VCaP (cell line): ENCODE measurements at regions not wholly inside any gene's neighbourhood (a gene's known extent, or its start where the extent isn't known, plus 50 kb on each side); places are given as distances from the start of the nearest gene placed in this dataset.
"Not testable (repeated sequence)": the region's sequence is repeated elsewhere in the genome, so short reads cannot be mapped to it uniquely, and the experiment has no call there.

Source experiments
- H3K27ac ChIP-seq: fragments of 450-650 bp; 2 replicates; pipeline ENCODE4 v1.5.1; 2017
- TF ChIP-seq, protein P1 (sequence below): fragments of 450-650 bp; conservative IDR thresholded peaks from 2 replicates; pipeline ENCODE4 v1.5.1; 2017; ENCODE audit warnings: mild to moderate bottlenecking, moderate library complexity

DNA sequence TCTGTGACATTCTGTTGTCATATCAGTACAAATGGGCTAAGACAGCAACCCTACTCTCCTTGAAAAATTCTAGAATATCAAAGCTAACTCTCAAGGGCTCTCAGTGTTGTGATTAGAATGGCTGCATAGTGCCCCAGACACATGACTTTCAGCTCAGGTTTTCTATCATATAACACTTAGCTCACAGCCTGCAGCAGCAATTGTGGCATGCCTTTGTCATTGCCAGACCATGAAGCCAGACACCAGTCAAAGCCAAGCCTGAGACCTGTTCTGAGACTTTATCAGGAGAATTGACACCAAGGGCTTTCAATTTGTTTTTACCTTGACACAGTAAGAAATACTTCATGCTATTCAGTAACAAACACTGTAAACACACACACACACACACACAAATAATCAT, 159.0 kb upstream of the SNX2 start:
- H3K27ac ChIP-seq = no peak overlapping the region
- TF ChIP-seq, protein P1, sequence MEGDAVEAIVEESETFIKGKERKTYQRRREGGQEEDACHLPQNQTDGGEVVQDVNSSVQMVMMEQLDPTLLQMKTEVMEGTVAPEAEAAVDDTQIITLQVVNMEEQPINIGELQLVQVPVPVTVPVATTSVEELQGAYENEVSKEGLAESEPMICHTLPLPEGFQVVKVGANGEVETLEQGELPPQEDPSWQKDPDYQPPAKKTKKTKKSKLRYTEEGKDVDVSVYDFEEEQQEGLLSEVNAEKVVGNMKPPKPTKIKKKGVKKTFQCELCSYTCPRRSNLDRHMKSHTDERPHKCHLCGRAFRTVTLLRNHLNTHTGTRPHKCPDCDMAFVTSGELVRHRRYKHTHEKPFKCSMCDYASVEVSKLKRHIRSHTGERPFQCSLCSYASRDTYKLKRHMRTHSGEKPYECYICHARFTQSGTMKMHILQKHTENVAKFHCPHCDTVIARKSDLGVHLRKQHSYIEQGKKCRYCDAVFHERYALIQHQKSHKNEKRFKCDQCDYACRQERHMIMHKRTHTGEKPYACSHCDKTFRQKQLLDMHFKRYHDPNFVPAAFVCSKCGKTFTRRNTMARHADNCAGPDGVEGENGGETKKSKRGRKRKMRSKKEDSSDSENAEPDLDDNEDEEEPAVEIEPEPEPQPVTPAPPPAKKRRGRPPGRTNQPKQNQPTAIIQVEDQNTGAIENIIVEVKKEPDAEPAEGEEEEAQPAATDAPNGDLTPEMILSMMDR = no peak

DNA sequence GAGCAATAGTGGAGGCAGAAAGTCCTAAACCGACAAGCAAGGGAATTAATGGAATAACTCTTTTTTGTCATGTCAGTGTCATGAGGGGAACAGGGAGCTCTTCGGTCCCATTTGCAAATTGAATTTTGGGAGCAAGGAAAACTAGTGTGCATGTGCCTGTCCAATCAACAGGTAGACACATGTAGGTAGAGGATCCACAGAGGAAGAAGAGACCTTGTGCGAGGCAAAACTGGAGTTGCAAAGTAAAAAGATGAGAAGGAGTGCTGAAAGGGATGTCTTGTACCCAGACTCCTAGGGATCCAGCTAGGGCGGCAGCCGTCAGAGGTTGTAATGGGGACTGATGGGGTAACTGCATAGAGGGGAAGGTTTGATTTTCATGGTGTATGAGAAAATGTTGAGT, 156.8 kb upstream of the SNX2 start:
- not testable (repeated sequence) for H3K27ac ChIP-seq

DNA sequence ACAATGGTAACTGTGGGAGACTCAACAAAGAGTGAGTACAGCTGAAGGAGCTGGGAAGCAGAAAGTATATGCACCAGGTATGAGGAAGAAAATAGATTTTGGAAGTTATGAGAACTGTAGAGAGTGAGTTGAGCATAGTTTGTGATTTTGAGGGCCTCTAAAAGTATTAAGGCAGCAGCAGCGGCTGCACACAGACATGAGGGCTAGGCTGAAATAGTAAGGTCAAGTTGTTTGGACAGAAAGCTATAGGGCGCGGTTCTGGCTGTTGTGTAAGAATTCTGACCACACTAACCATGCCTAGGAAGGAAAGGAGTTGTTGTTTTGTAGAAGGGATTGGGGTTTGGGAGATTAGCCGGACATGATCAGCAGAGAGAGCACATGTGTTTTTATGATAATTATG, 154.1 kb upstream of the SNX2 start:
- not testable (repeated sequence) for H3K27ac ChIP-seq

DNA sequence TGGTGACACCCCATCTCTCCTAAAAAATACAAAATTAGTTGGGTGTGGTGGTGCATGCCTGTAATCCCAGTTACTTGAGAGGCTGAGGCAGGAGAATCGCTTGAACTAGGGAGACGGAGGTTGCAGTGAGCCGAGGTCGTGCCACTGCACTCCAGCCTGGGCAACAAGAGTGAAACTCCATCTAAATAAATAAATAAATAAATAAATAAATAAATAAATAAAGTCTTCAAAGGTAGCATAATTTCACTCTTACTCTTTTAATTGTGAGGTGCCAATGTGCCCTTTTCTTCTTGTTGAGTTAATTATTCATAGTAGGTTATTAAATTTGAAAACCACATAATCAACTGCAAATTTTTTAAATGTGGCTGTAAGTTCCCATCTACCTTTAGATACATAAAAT, 146.2 kb upstream of the SNX2 start:
- not testable (repeated sequence) for H3K27ac ChIP-seq

DNA sequence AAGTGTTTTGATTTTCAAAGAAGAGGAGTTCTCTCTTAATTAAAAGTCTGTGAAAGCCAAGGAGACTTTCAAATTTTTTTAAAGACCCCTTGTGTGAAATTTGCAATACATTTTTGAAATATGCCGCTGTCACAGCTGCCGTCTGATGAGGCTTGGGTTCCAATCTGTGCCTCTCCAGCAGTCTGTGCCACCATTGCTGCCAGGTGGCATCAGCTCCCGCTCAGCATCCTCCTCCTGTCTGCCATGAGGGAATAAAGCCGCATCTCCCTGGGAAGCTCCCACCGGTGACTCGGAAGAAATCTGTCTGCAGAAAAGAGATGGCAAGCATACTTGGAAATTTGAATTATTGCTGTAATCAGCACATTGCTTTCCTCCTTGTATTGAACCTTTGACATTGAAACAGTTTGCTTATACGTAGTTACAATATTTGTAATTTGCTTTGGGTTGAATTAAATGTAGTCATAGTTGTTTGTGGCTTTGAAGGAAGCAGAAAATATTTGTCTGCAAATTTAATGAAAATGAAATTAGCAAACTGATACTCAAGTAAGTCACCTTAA, 145.7 kb upstream of the SNX2 start:
- TF ChIP-seq, protein P1 = no peak
- no peak overlapping the region for H3K27ac ChIP-seq

DNA sequence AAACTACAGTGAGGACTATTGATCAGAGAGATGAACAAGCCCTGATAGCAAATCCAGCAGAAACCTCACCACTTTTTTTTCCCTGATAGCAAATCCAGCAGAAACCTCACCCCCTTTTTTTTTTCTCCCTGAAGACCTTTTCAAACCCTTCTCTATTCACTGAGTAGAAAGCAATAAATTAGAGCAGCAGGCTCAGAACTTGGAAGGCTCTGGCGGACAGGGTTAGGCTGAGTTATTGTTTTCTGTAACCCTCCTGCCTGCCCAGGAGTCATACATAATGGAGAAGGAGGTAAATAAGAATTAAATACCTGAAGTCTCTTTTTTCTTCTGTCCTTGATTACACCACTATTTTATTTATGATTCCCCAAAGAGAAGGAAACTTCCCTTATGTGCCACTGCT, 136.3 kb upstream of the SNX2 start:
- H3K27ac ChIP-seq = no peak overlapping the region
- TF ChIP-seq, protein P1 = no peak

DNA sequence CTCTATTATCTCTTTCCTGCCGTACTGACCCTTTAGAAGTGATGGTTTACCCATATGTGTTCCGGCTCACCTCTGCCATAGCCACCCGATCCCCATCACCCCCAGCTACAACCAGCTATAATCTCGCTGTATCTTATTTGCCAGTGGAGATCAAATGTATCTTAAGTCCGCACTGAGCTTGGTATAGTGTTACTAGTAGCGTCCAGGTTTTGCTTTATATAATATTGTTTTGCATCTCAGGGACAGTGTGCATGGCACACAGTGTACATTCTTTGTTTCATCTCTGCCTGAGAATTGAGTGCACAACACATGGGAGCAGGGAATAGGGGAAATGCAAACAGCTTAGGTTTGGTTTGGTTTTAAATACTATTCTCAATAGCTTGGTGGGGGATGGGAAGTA, 135.8 kb upstream of the SNX2 start:
- no peak overlapping the region for H3K27ac ChIP-seq
- TF ChIP-seq, protein P1 = no peak

DNA sequence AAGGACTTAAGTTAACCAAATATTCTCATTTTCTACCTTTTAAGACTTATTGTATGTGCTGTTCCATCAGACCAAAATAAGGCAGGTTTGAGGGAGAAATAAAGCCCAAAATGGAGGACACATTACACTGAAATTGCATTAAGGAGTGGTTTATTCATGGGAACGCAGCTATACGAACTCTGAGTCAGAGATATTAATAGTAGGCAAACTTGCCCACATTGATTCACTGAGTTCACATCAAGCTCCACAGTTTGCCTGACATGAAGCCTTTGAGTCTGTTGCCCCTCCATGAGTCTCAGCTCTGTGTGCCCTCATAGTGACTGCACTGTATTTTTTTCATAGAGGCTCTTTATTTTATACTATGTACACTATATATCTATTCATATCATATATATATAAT, 135.0 kb upstream of the SNX2 start:
- H3K27ac ChIP-seq = no peak overlapping the region
- TF ChIP-seq, protein P1 = no peak

DNA sequence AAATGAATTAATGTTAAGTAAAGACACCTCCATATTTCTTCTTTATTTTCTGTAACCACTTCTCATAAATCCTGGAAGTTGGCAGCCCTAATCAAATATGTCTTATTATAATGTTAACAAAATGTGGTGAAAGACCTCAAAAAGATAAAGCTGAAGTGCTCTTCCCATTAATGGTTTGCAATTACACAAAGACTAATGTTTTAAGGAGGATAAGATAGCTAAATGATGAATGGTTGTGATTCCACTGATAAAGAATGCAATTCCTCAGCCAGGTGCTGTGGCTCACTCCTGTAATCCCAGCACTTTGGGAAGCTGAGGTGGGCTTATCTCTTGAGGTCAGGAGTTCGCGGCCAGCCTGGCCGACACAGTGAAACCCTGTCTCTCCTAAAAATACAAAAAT, 125.8 kb upstream of the SNX2 start:
- TF ChIP-seq, protein P1 = no peak
- H3K27ac ChIP-seq = no peak overlapping the region
